ENCODE measurements at regions not wholly inside any gene's neighbourhood (a gene's known extent, or its start where the extent isn't known, plus 50 kb on each side); places are given as distances from the start of the nearest gene placed in this dataset.

DNA sequence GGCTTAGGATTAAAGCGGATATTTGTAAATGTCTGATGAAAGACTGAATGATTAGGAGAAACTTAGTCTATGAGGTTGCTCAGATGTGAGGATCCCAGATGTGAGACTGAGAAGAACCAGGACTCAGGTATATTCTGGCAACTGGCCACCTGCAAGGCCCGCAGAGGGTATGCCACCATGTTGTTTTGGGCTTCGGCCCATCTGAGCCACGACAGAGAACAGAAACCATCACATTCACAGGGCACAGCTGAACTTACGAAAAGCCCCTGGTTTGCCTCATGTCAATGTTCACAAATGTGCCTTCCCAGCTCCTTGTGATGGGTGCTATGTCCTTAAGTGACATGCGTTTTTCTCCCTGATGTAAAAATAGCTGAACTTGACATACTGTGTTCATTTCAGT, 412.5 kb upstream of the RORA start:
- peak; percentile 58 for FAIRE-seq
- DNase-seq (ENCODE audit: insufficient read length, low spot score), result no peak
- TF ChIP-seq, protein P1, sequence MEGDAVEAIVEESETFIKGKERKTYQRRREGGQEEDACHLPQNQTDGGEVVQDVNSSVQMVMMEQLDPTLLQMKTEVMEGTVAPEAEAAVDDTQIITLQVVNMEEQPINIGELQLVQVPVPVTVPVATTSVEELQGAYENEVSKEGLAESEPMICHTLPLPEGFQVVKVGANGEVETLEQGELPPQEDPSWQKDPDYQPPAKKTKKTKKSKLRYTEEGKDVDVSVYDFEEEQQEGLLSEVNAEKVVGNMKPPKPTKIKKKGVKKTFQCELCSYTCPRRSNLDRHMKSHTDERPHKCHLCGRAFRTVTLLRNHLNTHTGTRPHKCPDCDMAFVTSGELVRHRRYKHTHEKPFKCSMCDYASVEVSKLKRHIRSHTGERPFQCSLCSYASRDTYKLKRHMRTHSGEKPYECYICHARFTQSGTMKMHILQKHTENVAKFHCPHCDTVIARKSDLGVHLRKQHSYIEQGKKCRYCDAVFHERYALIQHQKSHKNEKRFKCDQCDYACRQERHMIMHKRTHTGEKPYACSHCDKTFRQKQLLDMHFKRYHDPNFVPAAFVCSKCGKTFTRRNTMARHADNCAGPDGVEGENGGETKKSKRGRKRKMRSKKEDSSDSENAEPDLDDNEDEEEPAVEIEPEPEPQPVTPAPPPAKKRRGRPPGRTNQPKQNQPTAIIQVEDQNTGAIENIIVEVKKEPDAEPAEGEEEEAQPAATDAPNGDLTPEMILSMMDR (IDR thresholded peaks at IDR 0.05; ENCODE audit: insufficient read depth, missing control alignments), result no peak

DNA sequence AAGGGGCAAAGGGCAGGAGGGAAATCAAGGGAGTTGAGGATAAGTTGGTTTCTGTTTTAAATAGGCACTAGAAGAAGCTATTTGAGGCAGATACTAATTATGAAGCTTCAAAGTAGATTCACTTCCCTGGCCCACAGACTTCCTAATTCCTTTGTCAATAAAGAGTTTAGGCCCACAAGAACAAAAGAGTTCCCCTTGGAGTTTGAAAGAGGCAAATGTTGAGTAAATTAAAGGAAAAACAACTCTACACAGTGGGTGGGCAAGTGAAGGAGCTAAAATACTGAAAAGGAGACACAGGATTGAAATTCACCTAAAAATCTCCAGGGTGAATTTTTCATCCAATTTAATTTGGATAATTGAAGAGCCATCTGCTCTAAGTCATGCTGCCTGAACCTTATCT, 411.7 kb upstream of the RORA start:
- DNase-seq (ENCODE audit: insufficient read length, low spot score), result no peak
- FAIRE-seq, result no peak
- TF ChIP-seq, protein P1 (IDR thresholded peaks at IDR 0.05; ENCODE audit: insufficient read depth, missing control alignments), result no peak

- FAIRE-seq (peak; percentile 88), DNase-seq (ENCODE audit: insufficient read length, low spot score) (no peak)
- TF ChIP-seq, protein P1 (IDR thresholded peaks at IDR 0.05; ENCODE audit: insufficient read depth, missing control alignments), result no peak
These were observed 410.4 kb upstream of the RORA start for GRCh38 chr15:61639491-61639890.

- FAIRE-seq, result no peak
- no peak for DNase-seq (ENCODE audit: insufficient read length, low spot score)
- TF ChIP-seq, protein P1 (IDR thresholded peaks at IDR 0.05; ENCODE audit: insufficient read depth, missing control alignments), result no peak
These were observed 405.7 kb upstream of the RORA start for GRCh38 chr15:61634837-61635236.

DNA sequence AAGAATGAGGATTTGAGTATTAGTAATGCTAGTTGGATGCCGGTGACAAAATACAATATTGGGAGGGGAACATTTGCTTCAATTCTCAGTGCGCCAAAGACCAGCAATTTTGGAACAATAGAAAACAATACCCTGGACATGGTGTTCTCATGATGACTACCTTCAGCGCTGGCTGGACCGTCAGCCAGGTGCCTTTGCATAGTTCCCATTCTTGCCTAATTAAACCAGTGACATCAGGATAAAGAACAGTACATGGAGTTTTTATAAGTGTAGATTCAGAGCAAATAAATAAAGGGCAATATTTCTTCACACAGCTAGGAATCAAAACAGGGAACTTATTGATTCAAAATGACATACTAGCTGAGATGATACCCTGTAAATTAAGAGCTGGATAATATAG, 404.8 kb upstream of the RORA start:
- TF ChIP-seq, protein P1 (IDR thresholded peaks at IDR 0.05; ENCODE audit: insufficient read depth, missing control alignments), result no peak
- DNase-seq (ENCODE audit: insufficient read length, low spot score), result no peak
- no peak for FAIRE-seq

GRCh38 chr15:61629269-61629668, 400.2 kb upstream of the RORA start:
- no peak for FAIRE-seq
- DNase-seq (ENCODE audit: insufficient read length, low spot score), result no peak
- TF ChIP-seq, protein P1 (IDR thresholded peaks at IDR 0.05; ENCODE audit: insufficient read depth, missing control alignments), result no peak

GRCh38 chr15:61624950-61625349, 395.8 kb upstream of the RORA start:
- TF ChIP-seq, protein P1 (IDR thresholded peaks at IDR 0.05; ENCODE audit: insufficient read depth, missing control alignments), result no peak
- FAIRE-seq (no peak), DNase-seq (ENCODE audit: insufficient read length, low spot score) (no peak)
